AG04450 (cell line): ENCODE measurements at regions not wholly inside any gene's neighbourhood (a gene's known extent, or its start where the extent isn't known, plus 50 kb on each side); places are given as distances from the start of the nearest gene placed in this dataset.

Experiments used
- CTCF ChIA-PET: fragments of 300-600, 350-600 bp; formaldehyde crosslinking; extraction: SDS; loops from one replicate; lab custom pipeline; 2022; ENCODE audit warnings: antibody characterized with exemption, inconsistent platforms; lab: Charles Lee
- POLR2A ChIA-PET: fragments of 350-600 bp; formaldehyde crosslinking; extraction: SDS; loops from one replicate; lab custom pipeline; 2021; ENCODE audit warnings: antibody characterized with exemption, inconsistent platforms; lab: Yijun Ruan, JAX
- DNase-seq: peaks from one replicate; pipeline ENCODE4 v3.0.0-alpha.2; 2011; ENCODE audit warnings: low read depth, low spot score
- H3K27ac ChIP-seq: one replicate; pipeline ENCODE4 v1.5.1; 2012; ENCODE audit warnings: low read depth, low read length, control low read depth
- H3K27me3 ChIP-seq: one replicate; pipeline ENCODE4 v1.6.0; 2012; ENCODE audit warnings: low read length; ENCODE audit not compliant: control insufficient read depth, insufficient read depth
- H3K4me3 ChIP-seq: 2 replicates; pipeline ENCODE4 v1.5.1; 2011; ENCODE audit warnings: mild to moderate bottlenecking, low read depth, low read length, control low read depth
- H3K9me3 ChIP-seq: 2 replicates; pipeline ENCODE4 v1.5.1; 2012; ENCODE audit warnings: low read length; ENCODE audit not compliant: control insufficient read depth, insufficient read depth
- TF ChIP-seq, protein P1 (sequence below): IDR thresholded peaks from 2 replicates; pipeline ENCODE4 v1.5.1; 2011; ENCODE audit warnings: low read depth, low read length, control low read depth, inconsistent platforms

DNA sequence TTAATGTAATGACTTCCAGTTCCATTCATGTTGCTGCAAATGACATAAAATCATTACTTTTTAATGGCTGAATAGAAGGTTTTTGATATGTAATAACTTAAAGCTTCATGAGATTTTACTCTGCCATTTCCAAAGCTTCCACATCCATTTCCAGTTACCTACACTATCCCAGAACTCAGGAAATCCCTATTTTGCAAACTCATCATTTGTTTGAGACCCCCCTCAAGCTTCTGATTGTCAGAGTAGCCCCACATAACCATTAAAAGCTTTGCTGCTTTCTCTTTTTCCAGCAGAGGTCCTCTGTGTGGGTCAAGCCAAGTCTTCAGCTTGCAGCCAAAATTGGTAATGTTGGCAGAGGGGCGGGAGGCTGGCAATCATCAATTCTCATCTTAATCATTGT is 50.6 kb upstream of the IL1R1 start:
- H3K9me3 ChIP-seq, result peaks cover 3% of the 10 kb centered on the region; the same call in 1 of the 2 replicates
- DNase-seq, result no peak
- TF ChIP-seq, protein P1, sequence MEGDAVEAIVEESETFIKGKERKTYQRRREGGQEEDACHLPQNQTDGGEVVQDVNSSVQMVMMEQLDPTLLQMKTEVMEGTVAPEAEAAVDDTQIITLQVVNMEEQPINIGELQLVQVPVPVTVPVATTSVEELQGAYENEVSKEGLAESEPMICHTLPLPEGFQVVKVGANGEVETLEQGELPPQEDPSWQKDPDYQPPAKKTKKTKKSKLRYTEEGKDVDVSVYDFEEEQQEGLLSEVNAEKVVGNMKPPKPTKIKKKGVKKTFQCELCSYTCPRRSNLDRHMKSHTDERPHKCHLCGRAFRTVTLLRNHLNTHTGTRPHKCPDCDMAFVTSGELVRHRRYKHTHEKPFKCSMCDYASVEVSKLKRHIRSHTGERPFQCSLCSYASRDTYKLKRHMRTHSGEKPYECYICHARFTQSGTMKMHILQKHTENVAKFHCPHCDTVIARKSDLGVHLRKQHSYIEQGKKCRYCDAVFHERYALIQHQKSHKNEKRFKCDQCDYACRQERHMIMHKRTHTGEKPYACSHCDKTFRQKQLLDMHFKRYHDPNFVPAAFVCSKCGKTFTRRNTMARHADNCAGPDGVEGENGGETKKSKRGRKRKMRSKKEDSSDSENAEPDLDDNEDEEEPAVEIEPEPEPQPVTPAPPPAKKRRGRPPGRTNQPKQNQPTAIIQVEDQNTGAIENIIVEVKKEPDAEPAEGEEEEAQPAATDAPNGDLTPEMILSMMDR, result no peak
- H3K27ac ChIP-seq, result no peak overlapping the region
- H3K27me3 ChIP-seq, result no peaks in the 10 kb centered on the region
- no peak overlapping the region for H3K4me3 ChIP-seq
- CTCF ChIA-PET, result interaction anchor here (0.6 to 1.3 kb wide), 3 partner anchors 59 to 264 kb away, joined by 3 to 5 read pairs (median 4); partner anchors contain the start of gene IL18R1
- POLR2A ChIA-PET, result no interaction called here

- Histone ChIP-seq H3K27ac (no peak overlapping the region), H3K4me3 (no peak overlapping the region), H3K27me3 (no peaks in the 10 kb centered on the region), H3K9me3 (peaks cover 3% of the 10 kb centered on the region; the same call in 1 of the 2 replicates)
- ChIA-PET POLR2A (no interaction called here), CTCF (interaction anchor here (0.8 kb wide), 1 partner anchor 263 kb away, joined by 5 read pairs; the partner anchor contains the start of gene IL18R1)
- DNase-seq, result no peak
- TF ChIP-seq, protein P1, result no peak
These were observed 50.0 kb upstream of the IL1R1 start for GRCh38 chr2:102092535-102092934.
